NT2/D1 (cell line): ENCODE measurements at regions not wholly inside any gene's neighbourhood (a gene's known extent, or its start where the extent isn't known, plus 50 kb on each side); places are given as distances from the start of the nearest gene placed in this dataset.

ENCODE experiments used
- SUZ12 ChIP-seq: IDR thresholded peaks from 2 replicates; pipeline ENCODE4 v1.6.1; 2011; ENCODE audit not compliant: insufficient read length, insufficient read depth; ENCODE audit errors: extremely low read depth
- YY1 ChIP-seq: IDR thresholded peaks from 2 replicates; pipeline ENCODE4 v1.6.1; 2011; ENCODE audit not compliant: insufficient read length, insufficient read depth
- ZNF274 ChIP-seq: IDR thresholded peaks from 2 replicates; pipeline ENCODE4 v1.6.1; 2011; ENCODE audit warnings: mild to moderate bottlenecking, low read depth, low read length

- TF ChIP-seq ZNF274 (no peak), SUZ12 (no peak), YY1 (no peak)
Observed at GRCh38 chr5:2012885-2013284, 130.2 kb upstream of the IRX4 start.
